GM19193 (cell line): ENCODE measurements at regions not wholly inside any gene's neighbourhood (a gene's known extent, or its start where the extent isn't known, plus 50 kb on each side); places are given as distances from the start of the nearest gene placed in this dataset.

Experiments
- POLR2A ChIP-seq: IDR thresholded peaks from 4 replicates; pipeline ENCODE4 v1.6.1; 2011; ENCODE audit not compliant: insufficient read depth, insufficient read length; ENCODE audit errors: extremely low read depth

DNA sequence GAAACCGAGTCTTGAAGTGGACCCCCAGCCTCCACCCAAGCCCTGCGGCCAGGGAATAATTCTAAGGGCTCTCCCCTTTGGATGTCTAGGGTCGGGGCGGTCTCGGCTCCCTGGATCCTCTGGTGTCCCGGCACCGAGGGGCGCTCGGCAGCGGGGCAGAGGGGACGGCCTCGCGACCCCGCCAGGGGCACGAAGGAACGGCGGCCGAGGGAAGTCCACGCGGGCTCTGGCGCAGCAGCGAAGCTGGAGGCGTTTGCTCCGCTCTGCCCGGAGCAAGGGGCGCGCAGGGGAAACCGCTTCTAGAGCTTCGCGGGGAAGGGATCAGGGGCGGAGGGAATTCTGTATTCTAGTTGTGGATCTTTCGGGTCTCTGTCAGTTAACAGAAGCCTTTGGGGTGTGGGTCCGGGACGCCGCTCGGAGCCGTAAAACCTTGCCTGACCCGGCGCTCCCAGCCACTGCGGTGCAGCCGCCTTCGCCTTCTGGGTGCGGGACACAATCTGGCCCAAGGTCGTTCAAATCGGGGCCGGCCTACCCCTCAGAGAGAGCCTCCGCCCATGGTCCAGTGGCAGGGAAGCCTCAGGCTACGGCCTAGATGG lies 118.2 kb downstream of the KCNRG start:
- TF ChIP-seq POLR2A, result no peak

GRCh38 chr13:50136226-50136625 lies 121.0 kb downstream of the KCNRG start:
- no peak for TF ChIP-seq POLR2A

DNA sequence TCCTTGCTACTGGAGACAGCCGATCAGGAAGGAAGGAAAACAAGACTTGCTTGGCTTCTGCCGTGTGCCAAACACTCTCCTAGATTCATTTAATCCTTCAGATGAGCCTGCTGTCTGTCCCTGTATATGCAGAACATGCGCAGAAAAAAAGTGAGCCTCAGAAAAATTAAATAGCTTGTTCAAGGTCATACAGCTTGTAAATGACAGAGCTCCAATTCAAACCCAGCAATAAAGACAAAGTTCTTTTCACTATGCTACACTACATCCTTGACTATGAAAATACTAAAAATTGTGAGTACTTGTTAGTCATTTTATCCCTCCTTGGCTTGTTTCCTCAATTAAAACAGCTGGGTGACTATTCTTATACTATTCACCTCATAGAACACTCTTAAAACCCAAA lies 121.4 kb downstream of the KCNRG start:
- TF ChIP-seq POLR2A, result no peak

- no peak for TF ChIP-seq POLR2A
Measured at GRCh38 chr13:50140153-50140552, 124.9 kb downstream of the KCNRG start.

GRCh38 chr13:50140581-50141374 lies 125.5 kb downstream of the KCNRG start:
- TF ChIP-seq POLR2A, result no peak

- no peak for TF ChIP-seq POLR2A
Measured at GRCh38 chr13:50141375-50141975, 126.2 kb downstream of the KCNRG start.

- no peak for TF ChIP-seq POLR2A
Measured at GRCh38 chr13:50144246-50145160, 129.3 kb downstream of the KCNRG start.

DNA sequence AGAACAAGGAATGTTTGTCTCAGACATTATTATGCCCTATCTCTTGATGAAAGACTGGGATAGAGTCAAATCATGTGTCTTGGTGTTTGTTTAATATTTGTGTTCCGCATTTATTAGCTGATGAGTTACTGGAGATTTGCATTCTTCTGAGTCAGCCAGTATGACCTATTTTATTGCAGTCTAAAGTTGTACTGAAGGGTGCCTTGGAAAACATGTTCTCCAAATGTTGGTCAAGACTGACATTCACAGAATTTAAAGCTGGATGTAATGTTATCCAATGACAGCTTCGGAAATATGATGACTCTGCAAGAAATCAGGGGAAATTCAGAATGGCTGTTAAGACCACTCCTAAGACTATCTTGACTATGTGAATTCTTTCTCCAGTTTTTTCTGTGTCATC lies 134.0 kb downstream of the KCNRG start:
- TF ChIP-seq POLR2A, result no peak

- no peak for TF ChIP-seq POLR2A
Measured at GRCh38 chr13:50149932-50150331, 134.7 kb downstream of the KCNRG start.

- TF ChIP-seq POLR2A, result no peak
Measured at GRCh38 chr13:50152224-50152623, 137.0 kb downstream of the KCNRG start.

GRCh38 chr13:50152655-50153309 lies 137.5 kb downstream of the KCNRG start:
- no peak for TF ChIP-seq POLR2A

DNA sequence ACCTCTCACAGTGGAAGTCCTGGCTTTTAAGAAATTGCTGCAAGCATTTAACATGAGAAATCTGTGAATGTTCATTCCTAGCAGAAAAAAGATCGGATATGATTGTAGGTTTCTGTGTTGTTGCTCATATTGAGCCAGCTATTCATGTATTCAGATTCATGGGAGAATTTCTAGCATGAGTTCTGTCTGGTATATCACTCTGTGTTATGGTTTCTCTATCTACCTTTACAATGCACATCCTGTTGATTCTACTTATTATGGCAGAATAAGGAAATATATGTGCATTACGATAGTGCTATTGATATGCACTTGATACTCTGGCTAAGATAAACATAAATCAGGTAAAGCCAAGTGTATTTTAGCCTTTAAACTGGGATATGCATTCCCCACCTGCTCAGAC lies 138.2 kb downstream of the KCNRG start:
- TF ChIP-seq POLR2A, result no peak

DNA sequence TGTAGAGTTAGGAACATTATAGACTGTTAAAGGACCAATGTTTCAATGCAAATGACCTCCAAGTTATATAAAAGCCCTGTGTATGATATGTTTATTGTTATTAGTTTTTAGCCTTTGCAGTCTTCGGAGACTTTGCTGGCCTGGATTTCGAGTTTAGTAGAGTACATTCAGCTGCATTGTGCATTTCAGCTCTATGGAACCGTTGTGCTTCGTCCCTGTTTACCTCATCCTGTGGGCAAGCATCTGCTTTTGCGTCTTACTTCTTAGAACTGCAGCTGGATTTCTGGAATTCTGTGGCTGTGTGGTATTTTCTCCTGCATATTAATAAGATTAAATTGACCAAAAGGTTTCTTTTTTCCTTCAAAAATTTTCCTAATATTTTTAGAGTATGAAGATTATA lies 138.6 kb downstream of the KCNRG start:
- no peak for TF ChIP-seq POLR2A

DNA sequence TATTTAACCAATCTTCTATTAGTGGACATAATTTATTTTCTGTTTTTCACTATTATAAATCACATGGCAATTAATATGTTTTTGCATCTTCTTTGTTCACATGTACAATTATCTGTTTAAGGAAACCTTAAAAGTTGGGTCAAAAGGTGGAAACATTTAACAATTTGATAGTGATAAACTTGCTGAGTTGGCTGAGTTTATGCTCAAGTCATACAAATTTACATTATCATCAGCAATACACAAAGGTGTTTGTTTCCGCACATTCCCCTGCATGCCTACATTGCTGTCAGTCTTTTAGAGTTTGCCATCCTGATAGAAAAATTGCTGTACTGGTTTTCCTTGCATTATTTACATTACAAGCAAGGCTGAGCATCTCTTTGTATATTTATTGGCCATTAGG lies 139.5 kb downstream of the KCNRG start:
- TF ChIP-seq POLR2A, result no peak
